Endothelial cell of umbilical vein (primary cell): ENCODE measurements at regions not wholly inside any gene's neighbourhood (a gene's known extent, or its start where the extent isn't known, plus 50 kb on each side); places are given as distances from the start of the nearest gene placed in this dataset.

Experiments used
- BruUV-seq: library from RNA; stranded (reverse); fragments of 400-500 nt; replicated peaks from 2 replicates; lab custom pipeline; 2021; lab: Mats Ljungman, UMichigan
- CTCF ChIA-PET: fragments of 300-600, 350-600 bp; sonication (Branson Sonifier 250); formaldehyde crosslinking; loops from one replicate; lab custom pipeline; 2021; ENCODE audit warnings: antibody characterized with exemption, inconsistent platforms; lab: Charles Lee
- POLR2A ChIA-PET: fragments of 300-600, 350-600 bp; sonication (Branson Sonifier 250); formaldehyde crosslinking; loops from one replicate; lab custom pipeline; 2021; ENCODE audit warnings: antibody characterized with exemption, inconsistent platforms; lab: Charles Lee
- DNase-seq: peaks from one replicate; pipeline ENCODE4 v3.0.0-alpha.2; 2011; ENCODE audit warnings: low read depth, low spot score
- FAIRE-seq: peaks from 2 replicates; lab custom pipeline; 2011; peaks lifted over from hg19 to GRCh38; lab: Jason Lieb, UNC
- H2AFZ ChIP-seq: 2 replicates; pipeline ENCODE4 v1.6.0; 2012; ENCODE audit warnings: low read depth, low read length, control low read depth, inconsistent platforms
- H3K27ac ChIP-seq: 2 replicates; pipeline ENCODE4 v1.5.1; 2011; ENCODE audit warnings: low read depth, mild to moderate bottlenecking, control low read depth, low read length, moderate library complexity; ENCODE audit not compliant: insufficient read depth
- H3K27me3 ChIP-seq, 2 experiments: 2 replicates each; pipeline versions ENCODE4 v1.6.0 to v1.6.1; 2011; ENCODE audit warnings: low read length in 2 of 2, mixed read lengths in 1 of 2; ENCODE audit not compliant: control insufficient read depth in 2 of 2, insufficient read depth in 2 of 2
- H3K36me3 ChIP-seq, 2 experiments: 2 replicates in 1 of 2; 3 replicates in 1 of 2; pipeline ENCODE4 v1.5.1; 2011; ENCODE audit warnings: low read length in 2 of 2, mild to moderate bottlenecking in 1 of 2, moderate library complexity in 1 of 2; ENCODE audit not compliant: control insufficient read depth in 2 of 2, insufficient read depth in 2 of 2; ENCODE audit errors: extremely low read depth in 1 of 2
- H3K4me1 ChIP-seq: 3 replicates; pipeline ENCODE4 v1.5.1; 2011; ENCODE audit warnings: mild to moderate bottlenecking, low read length; ENCODE audit not compliant: control insufficient read depth, insufficient read depth; ENCODE audit errors: extremely low read depth
- H3K4me2 ChIP-seq: 2 replicates; pipeline ENCODE4 v1.6.1; 2011; ENCODE audit warnings: low read length, control low read depth, mixed read lengths; ENCODE audit not compliant: insufficient read depth
- H3K4me3 ChIP-seq, 3 experiments: fragments of 200-600 bp in 1 of 3; sonication (generic), shearing (Covaris generic) in 1 of 3; replicated peaks in 1 of 3; 2 replicates each; pipeline ENCODE4 v1.5.1; 2011 to 2016; ENCODE audit warnings: control low read depth in 3 of 3, low read length in 3 of 3, mild to moderate bottlenecking in 2 of 3, inconsistent platforms in 1 of 3, low read depth in 1 of 3, moderate library complexity in 1 of 3; ENCODE audit not compliant: insufficient read depth in 1 of 3
- H3K79me2 ChIP-seq: 2 replicates; pipeline ENCODE4 v1.6.0; 2012; ENCODE audit warnings: low read length, inconsistent platforms; ENCODE audit not compliant: control insufficient read depth, insufficient read depth
- H3K9ac ChIP-seq: replicated peaks from 2 replicates; pipeline ENCODE3; 2011; ENCODE audit warnings: low read length, control low read depth; ENCODE audit not compliant: insufficient read depth; ENCODE audit errors: extremely low read depth
- H3K9me1 ChIP-seq: replicated peaks from 3 replicates; pipeline ENCODE4 v1.6.0; 2011; ENCODE audit warnings: mild to moderate bottlenecking, low read length; ENCODE audit not compliant: control insufficient read depth, insufficient read depth; ENCODE audit errors: extremely low read depth
- H3K9me3 ChIP-seq: replicated peaks from 2 replicates; pipeline ENCODE4 v1.5.1; 2012; ENCODE audit warnings: low read length, inconsistent platforms; ENCODE audit not compliant: control insufficient read depth, insufficient read depth
- H4K20me1 ChIP-seq: replicated peaks from 2 replicates; pipeline ENCODE3; 2011; ENCODE audit warnings: mild to moderate bottlenecking, low read length; ENCODE audit not compliant: control insufficient read depth, insufficient read depth; ENCODE audit errors: extremely low read depth
- CTCF ChIP-seq, 2 donors: IDR thresholded peaks; 1 replicate in 1 of 2; 2 replicates in 1 of 2; pipeline ENCODE4 v1.5.1; 2011; ENCODE audit warnings: low read length in 2 of 2, mild to moderate bottlenecking in 2 of 2, moderate library complexity in 2 of 2, control low read depth in 1 of 2, inconsistent platforms in 1 of 2, low read depth in 1 of 2; ENCODE audit not compliant: insufficient read depth in 1 of 2; ENCODE audit errors: extremely low read depth in 1 of 2
- EZH2 ChIP-seq: IDR thresholded peaks from 2 replicates; pipeline ENCODE4 v1.6.1; 2012; ENCODE audit warnings: borderline replicate concordance, low read depth, mild to moderate bottlenecking, moderate library complexity, low read length, inconsistent platforms; ENCODE audit not compliant: severe bottlenecking
- GATA2 ChIP-seq: IDR thresholded peaks from 2 replicates; pipeline ENCODE4 v1.7.0; 2011; ENCODE audit warnings: low read depth, mild to moderate bottlenecking, moderate library complexity, mixed read lengths, low read length; ENCODE audit not compliant: insufficient read length, insufficient read depth
- JUN ChIP-seq: IDR thresholded peaks from 2 replicates; pipeline ENCODE4 v1.6.1; 2011; ENCODE audit warnings: borderline replicate concordance, low read depth; ENCODE audit not compliant: insufficient read length, insufficient read depth
- MAX ChIP-seq: IDR thresholded peaks from 2 replicates; pipeline ENCODE4 v1.6.1; 2011; ENCODE audit not compliant: insufficient read depth, insufficient read length
- MYC ChIP-seq: IDR thresholded peaks from one replicate; pipeline ENCODE4 v1.6.1; 2011; ENCODE audit warnings: mild to moderate bottlenecking, low read depth, low read length
- POLR2A ChIP-seq: IDR thresholded peaks from 2 replicates; pipeline ENCODE4 v1.6.1; 2012; ENCODE audit warnings: low read depth, mild to moderate bottlenecking, control low read depth, low read length
- POLR2AphosphoS5 ChIP-seq: IDR thresholded peaks from 2 replicates; pipeline ENCODE4 v1.6.1; 2012; ENCODE audit warnings: low read depth, mild to moderate bottlenecking, control low read depth, low read length, moderate library complexity; ENCODE audit not compliant: insufficient read depth
- dilution Hi-C: fragments of 300-500 bp; cut with MboI; formaldehyde crosslinking; loops from one replicate; pipeline ENCODE4 v1.15.0; 2019; ENCODE audit warnings: low sequenced_read_pairs; ENCODE audit not compliant: extremely low pct_ligation_motif_present
- intact Hi-C: fragments of 100-400 bp; cut with micrococcal nuclease; formaldehyde crosslinking; loops from one replicate; pipeline ENCODE4 v1.10.0; 2022

- Histone ChIP-seq H3K79me2 (no peaks in the 10 kb centered on the region), H3K27me3 (no peaks in the 10 kb centered on the region), H3K4me3 (no peak overlapping the region), H2AFZ (no peak overlapping the region), H3K4me2 (no peak overlapping the region), H3K27ac (no peak overlapping the region), H3K4me1 (no peaks in the 10 kb centered on the region), H3K36me3 (no peaks in the 10 kb centered on the region), H4K20me1 (no peaks in the 10 kb centered on the region), H3K9ac (no peak overlapping the region), H3K9me1 (no peaks in the 10 kb centered on the region), H3K9me3 (peaks cover 3% of the 10 kb centered on the region)
- FAIRE-seq (no peak), DNase-seq (no peak)
- CTCF ChIA-PET, result no interaction called here
- intact Hi-C loops, result no loop called here
- BruUV-seq, result no TSS peak
- POLR2A ChIA-PET, result no interaction called here
- dilution Hi-C loops, result no loop called here
- TF ChIP-seq POLR2AphosphoS5, result no peak
- TF ChIP-seq POLR2A, result no peak
- TF ChIP-seq EZH2, result no peak
- no peak for TF ChIP-seq CTCF (IDR thresholded peaks at IDR 0.05; ENCODE audit: extremely low read depth in 1 of 2, insufficient read depth in 1 of 2, low read depth in 1 of 2, low read length in 2 of 2)
- no peak for TF ChIP-seq JUN
- no peak for TF ChIP-seq MAX
- TF ChIP-seq GATA2, result no peak
- no peak for TF ChIP-seq MYC
Observed at GRCh38 chr4:62144431-62144830, 944.3 kb downstream of the ADGRL3 start.
